Caki2 (cell line): ENCODE measurements at regions not wholly inside any gene's neighbourhood (a gene's known extent, or its start where the extent isn't known, plus 50 kb on each side); places are given as distances from the start of the nearest gene placed in this dataset.
"Not testable (repeated sequence)": the region's sequence is repeated elsewhere in the genome, so short reads cannot be mapped to it uniquely, and the experiment has no call there.

Experiments used
- DNase-seq: peaks from one replicate; pipeline ENCODE4 v3.0.0-alpha.2; 2015; ENCODE audit warnings: low read depth
- in situ Hi-C: cut with HindIII; loops from 2 replicates; pipeline ENCODE4 v1.10.0; 2016; ENCODE audit warnings: low sequenced_read_pairs, low pct_unique_long_range_greater_than_20kb, mixed read lengths

- no peak for DNase-seq
- in situ Hi-C loops = no loop called here
Measured at GRCh38 chr12:91657032-91657431, 474.4 kb upstream of the DCN start.

DNA sequence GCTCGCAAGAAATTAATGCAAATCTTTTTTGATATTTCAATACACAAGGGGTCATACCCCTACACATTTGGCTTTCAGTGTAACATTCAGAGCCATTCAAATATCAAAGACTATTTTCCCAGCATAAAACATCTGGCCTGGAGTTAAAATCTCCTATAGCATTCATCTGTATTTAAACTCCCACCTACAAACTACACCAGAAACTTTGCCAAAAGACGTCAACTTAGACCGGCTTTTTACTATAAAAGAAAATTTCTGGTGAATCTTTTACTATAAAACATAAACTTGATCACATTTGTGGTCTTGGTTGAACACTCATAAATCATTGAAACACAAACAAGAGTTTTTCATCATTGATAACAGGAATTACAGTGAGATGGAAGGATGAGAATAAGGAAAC lies 473.3 kb upstream of the DCN start:
- DNase-seq = no peak
- in situ Hi-C loops = no loop called here

GRCh38 chr12:91654087-91654486 lies 471.5 kb upstream of the DCN start:
- in situ Hi-C loops = no loop called here
- no peak for DNase-seq

DNA sequence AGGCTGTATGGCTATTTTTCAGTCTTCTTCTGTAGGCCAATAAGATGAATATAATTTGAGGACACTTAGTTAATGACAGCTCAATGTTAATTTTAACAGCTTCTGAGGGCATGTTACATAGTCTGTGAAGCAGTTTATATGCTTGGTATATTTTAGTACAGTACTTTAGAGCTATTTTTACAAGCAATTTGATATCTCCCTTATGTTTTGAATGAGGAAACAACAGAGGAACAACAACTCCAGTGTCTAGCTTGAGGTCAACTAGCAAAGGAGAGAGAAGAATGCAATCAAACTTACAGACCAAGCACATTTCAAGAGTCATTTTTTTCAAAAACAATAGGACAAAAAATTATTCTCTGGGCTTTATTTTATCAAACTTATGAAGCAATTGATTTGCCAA lies 469.1 kb upstream of the DCN start:
- DNase-seq = no peak
- in situ Hi-C loops = no loop called here

- in situ Hi-C loops = no loop called here
- no peak for DNase-seq
Measured at GRCh38 chr12:91643763-91644162, 461.1 kb upstream of the DCN start.

DNA sequence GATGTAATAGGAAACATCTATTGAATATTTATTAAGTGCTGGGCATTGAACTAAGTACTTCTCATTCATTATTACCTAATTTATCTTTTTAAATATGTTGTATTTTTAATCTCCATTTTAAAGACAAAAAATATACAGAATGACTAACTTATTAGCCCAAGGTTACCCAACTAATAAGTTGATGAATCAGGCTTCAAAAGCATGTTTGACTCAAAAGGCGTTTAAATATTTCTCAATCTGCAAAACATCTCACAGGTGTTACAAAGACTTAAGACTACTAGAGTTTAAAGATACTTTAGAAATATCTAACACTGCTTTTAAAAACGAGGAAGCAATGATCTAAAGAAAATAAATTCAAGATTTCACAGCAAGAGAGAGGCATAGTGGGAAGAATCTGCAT lies 457.4 kb upstream of the DCN start:
- DNase-seq = no peak
- in situ Hi-C loops = no loop called here

DNA sequence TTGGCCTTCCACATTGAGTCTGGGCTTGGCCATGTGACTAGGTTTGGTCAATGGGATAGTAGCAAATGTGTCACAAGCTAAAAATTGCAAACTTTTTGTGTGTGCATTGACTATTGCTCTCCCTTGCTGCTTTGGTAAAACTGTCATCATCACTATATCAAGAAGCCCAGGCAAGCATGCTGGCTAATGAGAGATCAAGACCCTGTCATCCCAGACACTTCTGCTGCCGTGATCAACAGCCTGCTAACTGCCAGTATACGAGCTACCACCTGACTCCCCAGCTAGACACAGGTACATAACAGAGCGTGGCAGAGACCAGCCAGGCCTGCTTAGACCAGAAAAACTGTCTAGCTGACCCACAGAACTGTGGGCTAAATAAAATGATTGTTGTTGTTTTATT lies 456.7 kb upstream of the DCN start:
- in situ Hi-C loops = no loop called here
- no peak for DNase-seq

GRCh38 chr12:91637789-91638624 lies 455.4 kb upstream of the DCN start:
- in situ Hi-C loops = no loop called here
- DNase-seq = no peak

DNA sequence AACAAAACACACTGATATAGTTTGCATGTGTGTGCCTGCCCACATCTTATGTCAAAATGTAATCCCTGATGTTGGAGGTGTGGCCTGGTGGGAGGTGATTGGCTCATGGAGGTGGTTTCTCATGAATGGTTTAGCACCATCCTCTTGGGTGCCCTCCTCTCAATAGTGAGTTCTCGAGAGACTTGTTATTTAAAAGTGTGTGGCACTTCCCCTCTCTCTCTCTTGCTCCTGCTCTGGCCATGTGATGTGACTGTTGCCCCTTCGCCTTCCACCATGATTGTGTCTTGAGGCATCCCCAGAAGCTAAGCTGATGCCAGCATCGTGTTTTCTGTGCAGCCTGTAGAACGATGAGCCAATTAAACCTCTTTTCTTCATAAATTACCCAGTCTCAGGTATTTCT lies 454.1 kb upstream of the DCN start:
- no peak for DNase-seq
- in situ Hi-C loops = no loop called here

GRCh38 chr12:91634386-91634713 lies 451.7 kb upstream of the DCN start:
- DNase-seq, in situ Hi-C loops: not testable (repeated sequence)

GRCh38 chr12:91633734-91634357 lies 451.2 kb upstream of the DCN start:
- no peak for DNase-seq
- in situ Hi-C loops = no loop called here

- in situ Hi-C loops = no loop called here
Measured at GRCh38 chr12:91633206-91633605, 450.6 kb upstream of the DCN start.

GRCh38 chr12:91632042-91632786 lies 449.6 kb upstream of the DCN start:
- in situ Hi-C loops = no loop called here

More at GRCh38 chr12:91633206-91633605, 450.6 kb upstream of the DCN start:
- DNase-seq = no peak

GRCh38 chr12:91630596-91631293 lies 448.1 kb upstream of the DCN start:
- in situ Hi-C loops = no loop called here
- DNase-seq = no peak

More at GRCh38 chr12:91632042-91632786, 449.6 kb upstream of the DCN start:
- DNase-seq = no peak

DNA sequence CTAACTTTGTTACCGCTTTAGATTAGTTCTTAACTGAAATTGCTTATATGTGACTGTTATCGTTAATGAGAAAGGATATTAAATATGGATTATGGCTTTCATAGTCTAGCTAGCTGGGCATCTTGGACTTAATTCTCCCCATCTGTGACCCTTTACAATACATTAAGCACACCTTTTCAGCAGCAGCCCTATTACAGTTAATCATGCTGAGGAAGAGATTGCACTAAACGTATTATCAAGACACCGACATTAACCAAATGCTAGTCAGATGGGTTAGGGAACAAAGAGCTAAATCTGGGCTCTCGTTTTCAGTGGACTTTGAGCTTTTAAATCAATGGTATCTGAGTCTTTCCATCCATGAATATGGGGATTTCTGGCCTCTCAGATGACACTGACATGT lies 447.5 kb upstream of the DCN start:
- in situ Hi-C loops = no loop called here
- no peak for DNase-seq

DNA sequence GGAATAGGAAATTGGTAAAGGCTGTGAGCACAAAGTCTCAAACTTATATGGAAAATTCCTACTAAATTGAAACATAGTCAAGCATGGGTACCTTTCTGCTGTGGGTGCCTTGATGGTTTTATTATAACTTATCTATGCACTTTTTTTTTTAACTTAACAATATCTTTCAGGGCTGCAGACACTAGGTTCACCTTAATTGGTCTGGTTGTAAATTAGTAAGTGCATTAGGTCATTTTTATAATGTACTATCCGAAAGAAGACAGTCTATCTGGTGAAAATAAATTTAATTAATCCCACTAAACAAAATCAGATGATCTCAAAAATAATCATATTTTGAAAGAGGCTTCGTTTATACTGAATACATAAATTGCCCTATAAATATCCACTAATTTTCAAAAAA lies 446.8 kb upstream of the DCN start:
- DNase-seq = no peak
- in situ Hi-C loops = no loop called here

GRCh38 chr12:91628656-91629055 lies 446.0 kb upstream of the DCN start:
- no peak for DNase-seq
- in situ Hi-C loops = no loop called here

GRCh38 chr12:91627225-91627624 lies 444.6 kb upstream of the DCN start:
- in situ Hi-C loops = no loop called here
- no peak for DNase-seq

DNA sequence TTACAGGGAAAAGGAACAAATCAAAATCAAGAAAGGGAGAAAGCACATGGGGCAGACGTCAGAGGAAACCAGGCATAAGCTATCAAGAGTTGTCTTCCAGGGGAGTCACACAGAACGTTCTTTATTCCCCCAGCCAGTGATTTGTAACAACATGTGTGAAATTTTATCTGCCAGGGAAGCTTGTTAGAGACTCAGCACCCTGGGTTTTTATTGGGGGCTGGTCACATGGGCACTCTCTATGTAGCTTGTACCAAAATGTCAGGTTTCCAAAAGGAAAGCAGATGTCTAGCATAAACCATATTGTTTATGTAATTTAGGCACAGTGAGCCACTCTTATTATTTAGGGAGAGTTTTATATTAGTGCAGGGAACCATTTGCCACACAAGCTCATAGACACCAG lies 440.4 kb upstream of the DCN start:
- in situ Hi-C loops = no loop called here
- no peak for DNase-seq
